ENCODE measurements at regions not wholly inside any gene's neighbourhood (a gene's known extent, or its start where the extent isn't known, plus 50 kb on each side); places are given as distances from the start of the nearest gene placed in this dataset.
"Not testable (repeated sequence)": the region's sequence is repeated elsewhere in the genome, so short reads cannot be mapped to it uniquely, and the experiment has no call there.

GRCh38 chr6:58073263-58073662 is 755.8 kb downstream of the PRIM2 start (continued):
- no peak for TF ChIP-seq SAP30 (IDR thresholded peaks at IDR 0.05; ENCODE audit: insufficient read depth, insufficient replicate concordance, low read length)
- no peak for TF ChIP-seq TBP (IDR thresholded peaks at IDR 0.05; ENCODE audit: low read depth, low read length)

- 61% methylated on average over 2 of the region's 2 CpGs; no CpG with 5 or more reads in 1 of the 2 experiments for WGBS, 2 experiments (ENCODE audit: extremely low coverage in 1 of 2, insufficient coverage in 1 of 2, insufficient read length in 1 of 2, insufficient replicate concordance in 2 of 2, low coverage in 1 of 2, low lambda C conversion rate in 2 of 2, missing lambda C conversion rate in 1 of 2)
- H3K18ac ChIP-seq (ENCODE audit: extremely low read depth, low read length); H2BK20ac ChIP-seq (ENCODE audit: low read length); H2BK120ac ChIP-seq (replicated peaks; ENCODE audit: low read depth, low read length); H3K4me1 ChIP-seq (replicated peaks in 1 of 4; ENCODE audit: control insufficient read depth in 3 of 4, insufficient read depth in 4 of 4, low read length in 3 of 4); H3K14ac ChIP-seq (ENCODE audit: insufficient read length); H2BK15ac ChIP-seq (ENCODE audit: low read length); H3K4me3 ChIP-seq (ENCODE audit: extremely low read depth in 1 of 4, insufficient read depth in 2 of 4, low read depth in 3 of 4, low read length in 4 of 4); H2BK12ac ChIP-seq (ENCODE audit: low read depth, low read length); H2BK5ac ChIP-seq (ENCODE audit: low read depth, low read length); H2AK5ac ChIP-seq (ENCODE audit: low read depth, low read length); POLR2A ChIA-PET (ENCODE audit: partially characterized antibody); H4K91ac ChIP-seq (replicated peaks; ENCODE audit: insufficient read length, low read length); DNase-seq (ENCODE audit: low read depth in 1 of 2, low spot score in 2 of 2); H3K27me3 ChIP-seq (replicated peaks in 1 of 4; ENCODE audit: control insufficient read depth in 3 of 4, extremely low read depth in 1 of 4, insufficient read depth in 3 of 4, low read length in 3 of 4); H2AFZ ChIP-seq (ENCODE audit: low read length); H3K23ac ChIP-seq (ENCODE audit: insufficient read length); CTCF ChIA-PET (ENCODE audit: partially characterized antibody); H3K9ac ChIP-seq (replicated peaks in 1 of 4; ENCODE audit: extremely low read depth in 1 of 4, low read depth in 3 of 4, low read length in 3 of 4); H3K79me1 ChIP-seq (ENCODE audit: low read depth, low read length); H4K20me1 ChIP-seq (replicated peaks in 1 of 2; ENCODE audit: control insufficient read depth in 1 of 2, insufficient read depth in 2 of 2, low read length in 2 of 2); H3K23me2 ChIP-seq (ENCODE audit: low read depth, low read length); H3K36me3 ChIP-seq (ENCODE audit: control insufficient read depth in 2 of 4, insufficient read depth in 4 of 4, low read length in 3 of 4); H3K4ac ChIP-seq (replicated peaks; ENCODE audit: insufficient read length, low read depth, low read length); H4K8ac ChIP-seq (ENCODE audit: extremely low read depth, insufficient read depth, low read length); H3K4me2 ChIP-seq (ENCODE audit: insufficient read depth in 1 of 2, low read depth in 2 of 2, low read length in 2 of 2); H3K79me2 ChIP-seq (ENCODE audit: control insufficient read depth in 1 of 2, insufficient read depth in 2 of 2, low read length in 2 of 2); H4K5ac ChIP-seq (ENCODE audit: insufficient read length, low read depth, low read length); H3K56ac ChIP-seq (replicated peaks; ENCODE audit: insufficient read length, low read depth, low read length); H3K27ac ChIP-seq (ENCODE audit: low read depth, low read length); FAIRE-seq: not testable (repeated sequence)
- peaks cover 0 to 12% of the 10 kb centered on the region in 2 experiments; a peak in 2 of 4 replicates for H3K9me3 ChIP-seq (ENCODE audit: insufficient read depth in 2 of 2, low read depth in 1 of 2, low read length in 1 of 2)
Measured at GRCh38 chr6:58090067-58090466, 772.6 kb downstream of the PRIM2 start.
